ENCODE measurements at regions not wholly inside any gene's neighbourhood (a gene's known extent, or its start where the extent isn't known, plus 50 kb on each side); places are given as distances from the start of the nearest gene placed in this dataset.

- Mint-ChIP-seq H3K36me3 (ENCODE audit: low read depth) (no peaks in the 10 kb centered on the region), H3K4me3 (no peak overlapping the region), H3K9me3 (peaks cover 8% of the 10 kb centered on the region), H3K4me1 (peaks cover 12% of the 10 kb centered on the region), H3K27ac (ENCODE audit: unreplicated experiment) (no peak overlapping the region), H3K27me3 (ENCODE audit: low read depth) (peaks cover 3% of the 10 kb centered on the region)
- DNase-seq (ENCODE audit: low read depth, low spot score) = no peak
- no peak for TF ChIP-seq CTCF (conservative IDR thresholded peaks at IDR 0.05)
Measured at GRCh38 chr11:79906164-79906563, 465.3 kb upstream of the TENM4 start.

GRCh38 chr11:79902493-79902892 is 461.7 kb upstream of the TENM4 start:
- no peak for TF ChIP-seq CTCF (conservative IDR thresholded peaks at IDR 0.05)
- Mint-ChIP-seq H3K9me3 (peaks cover 12% of the 10 kb centered on the region), H3K4me1 (peaks cover 16% of the 10 kb centered on the region), H3K36me3 (ENCODE audit: low read depth) (no peaks in the 10 kb centered on the region), H3K27ac (ENCODE audit: unreplicated experiment) (no peak overlapping the region), H3K27me3 (ENCODE audit: low read depth) (no peaks in the 10 kb centered on the region), H3K4me3 (no peak overlapping the region)
- no peak for DNase-seq (ENCODE audit: low read depth, low spot score)

- no peaks in the 10 kb centered on the region for H3K27me3 Mint-ChIP-seq (ENCODE audit: low read depth)
- H3K4me3 Mint-ChIP-seq = no peak overlapping the region
- H3K27ac Mint-ChIP-seq (ENCODE audit: unreplicated experiment) = no peak overlapping the region
- TF ChIP-seq CTCF (conservative IDR thresholded peaks at IDR 0.05) = no peak
- peaks cover 14% of the 10 kb centered on the region for H3K4me1 Mint-ChIP-seq
- no peaks in the 10 kb centered on the region for H3K36me3 Mint-ChIP-seq (ENCODE audit: low read depth)
- peaks cover 12% of the 10 kb centered on the region for H3K9me3 Mint-ChIP-seq
- DNase-seq (ENCODE audit: low read depth, low spot score) = no peak
Measured at GRCh38 chr11:79897896-79898295, 457.1 kb upstream of the TENM4 start.

- no peak for TF ChIP-seq CTCF (conservative IDR thresholded peaks at IDR 0.05)
- no peaks in the 10 kb centered on the region for H3K27me3 Mint-ChIP-seq (ENCODE audit: low read depth)
- no peak overlapping the region for H3K4me3 Mint-ChIP-seq
- H3K4me1 Mint-ChIP-seq = peaks cover 5% of the 10 kb centered on the region
- peaks cover 8% of the 10 kb centered on the region for H3K9me3 Mint-ChIP-seq
- no peaks in the 10 kb centered on the region for H3K36me3 Mint-ChIP-seq (ENCODE audit: low read depth)
- no peak overlapping the region for H3K27ac Mint-ChIP-seq (ENCODE audit: unreplicated experiment)
- DNase-seq (ENCODE audit: low read depth, low spot score) = no peak
Measured at GRCh38 chr11:79896258-79896657, 455.4 kb upstream of the TENM4 start.

- Mint-ChIP-seq H3K27me3 (ENCODE audit: low read depth) (no peaks in the 10 kb centered on the region), H3K4me3 (no peak overlapping the region)
- DNase-seq (ENCODE audit: low read depth, low spot score) = no peak
Measured at GRCh38 chr11:79894111-79894510, 453.3 kb upstream of the TENM4 start.

More at GRCh38 chr11:79894111-79894510, 453.3 kb upstream of the TENM4 start:
- H3K4me1 Mint-ChIP-seq = no peaks in the 10 kb centered on the region
- H3K27ac Mint-ChIP-seq (ENCODE audit: unreplicated experiment) = peak overlapping the region; percentile 10
- TF ChIP-seq CTCF (conservative IDR thresholded peaks at IDR 0.05) = no peak
- H3K9me3 Mint-ChIP-seq = no peaks in the 10 kb centered on the region
- no peaks in the 10 kb centered on the region for H3K36me3 Mint-ChIP-seq (ENCODE audit: low read depth)

Measured in neural crest cell (in vitro differentiated cells).